ENCODE measurements at regions not wholly inside any gene's neighbourhood (a gene's known extent, or its start where the extent isn't known, plus 50 kb on each side); places are given as distances from the start of the nearest gene placed in this dataset.

DNA sequence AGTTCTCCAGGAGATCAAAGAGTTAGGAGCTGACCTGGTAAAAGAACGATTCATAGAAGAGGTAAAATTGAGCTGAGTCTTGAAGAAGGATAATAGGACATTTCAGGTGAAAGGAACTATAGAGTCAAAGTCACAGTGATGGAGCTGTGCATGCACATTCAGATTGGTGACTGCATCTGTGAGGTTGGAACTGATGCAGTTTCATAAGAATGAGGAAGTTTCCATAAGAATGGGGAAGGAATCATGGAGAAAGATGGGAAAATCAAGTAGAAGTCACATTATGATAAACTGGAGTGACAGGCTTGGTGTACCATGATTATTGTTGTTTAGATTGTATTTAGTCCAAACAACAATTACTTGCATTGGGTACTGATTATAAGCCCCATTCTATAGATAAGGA lies 232.2 kb downstream of the FAM76B start:
- no peak for TF ChIP-seq EZH2 (IDR thresholded peaks at IDR 0.05)
- TF ChIP-seq CTCF (IDR thresholded peaks at IDR 0.05 in 2 of 3, conservative IDR thresholded peaks at IDR 0.05 in 1 of 3; ENCODE audit: borderline replicate concordance in 1 of 3, insufficient read depth in 1 of 3, low read depth in 2 of 3, low read length in 2 of 3): no peak
- TF ChIP-seq EZH2phosphoT487 (IDR thresholded peaks at IDR 0.05; ENCODE audit: borderline replicate concordance): no peak
- no peak for TF ChIP-seq POLR2AphosphoS5 (IDR thresholded peaks at IDR 0.05; ENCODE audit: low read depth, low read length)
- no peak for TF ChIP-seq ZNF274 (IDR thresholded peaks at IDR 0.05; ENCODE audit: low read depth, low read length)
- TF ChIP-seq POLR2A (IDR thresholded peaks at IDR 0.05; ENCODE audit: borderline replicate concordance, extremely low read depth, insufficient read depth, insufficient read length): no peak
- no peak for TF ChIP-seq REST (IDR thresholded peaks at IDR 0.05; ENCODE audit: low read depth)
- TF ChIP-seq, protein P1, sequence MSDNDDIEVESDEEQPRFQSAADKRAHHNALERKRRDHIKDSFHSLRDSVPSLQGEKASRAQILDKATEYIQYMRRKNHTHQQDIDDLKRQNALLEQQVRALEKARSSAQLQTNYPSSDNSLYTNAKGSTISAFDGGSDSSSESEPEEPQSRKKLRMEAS (IDR thresholded peaks at IDR 0.05): no peak
- TF ChIP-seq EGR1 (IDR thresholded peaks at IDR 0.05; ENCODE audit: low read depth): no peak

All from HCT116 (cell line).